ENCODE measurements at regions not wholly inside any gene's neighbourhood (a gene's known extent, or its start where the extent isn't known, plus 50 kb on each side); places are given as distances from the start of the nearest gene placed in this dataset.

DNA sequence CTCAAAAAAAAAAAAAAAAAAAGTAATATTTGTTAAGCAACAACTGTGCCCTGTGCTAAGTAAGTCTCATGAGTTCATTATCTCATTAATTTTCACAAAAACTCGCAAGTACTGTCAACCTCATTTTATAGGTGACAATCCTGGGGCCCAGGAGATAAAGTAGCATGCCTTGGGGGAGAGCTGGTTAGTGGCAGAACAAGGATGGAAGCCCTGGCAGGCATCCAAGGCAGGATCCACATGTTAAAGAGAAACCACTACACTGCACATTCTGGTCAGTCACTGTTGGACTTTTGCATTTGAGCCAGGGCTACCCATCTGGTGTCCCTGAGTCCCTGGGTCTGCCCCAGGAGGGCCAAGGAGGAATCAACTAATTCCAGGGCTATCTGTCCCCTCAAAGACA lies 54.6 kb downstream of the ZFP36L2 start:
- in situ Hi-C loops (cut with MboI) (no loop called here), intact Hi-C loops (cut with micrococcal nuclease; ENCODE audit: unreplicated experiment) (no loop called here)
- POLR2A ChIA-PET = interaction anchor here (0.9 to 1.3 kb wide), 2 partner anchors 46 to 56 kb away, joined by 3 to 5 read pairs; no protein-coding TSS in a partner anchor
- Histone ChIP-seq H3K36me3 (ENCODE audit: control insufficient read depth in 2 of 2, insufficient read depth in 2 of 2, low read length in 1 of 2) (no peaks in the 10 kb centered on the region), H3K79me2 (ENCODE audit: control insufficient read depth, insufficient read depth, low read length) (no peaks in the 10 kb centered on the region), H2AFZ (ENCODE audit: control insufficient read depth, low read depth, low read length) (no peak overlapping the region), H4K20me1 (ENCODE audit: control insufficient read depth, insufficient read depth) (no peaks in the 10 kb centered on the region), H3K4me3 (no peak overlapping the region), H3K4me1 (ENCODE audit: control insufficient read depth, insufficient read depth, low read length) (peaks cover 39% of the 10 kb centered on the region), H3K27ac (ENCODE audit: control insufficient read depth, insufficient read depth) (no peak overlapping the region), H3K27me3 (replicated peaks in 1 of 2; ENCODE audit: control insufficient read depth in 2 of 2, insufficient read depth in 2 of 2, low read length in 1 of 2) (no peaks in the 10 kb centered on the region; a peak in 1 of 4 replicates), H3K9ac (ENCODE audit: control insufficient read depth, insufficient read depth, low read length) (no peak overlapping the region), H3K4me2 (ENCODE audit: control insufficient read depth, insufficient read depth) (no peak overlapping the region), H3K9me3 (replicated peaks; ENCODE audit: control insufficient read depth, insufficient read depth, low read length) (no peaks in the 10 kb centered on the region)
- ATAC-seq = no peak
- SMC1A ChIA-PET (ENCODE audit: uncharacterized antibody, unreplicated experiment) = interaction anchor here (0.7 to 10.8 kb wide), 4 partner anchors 42 to 312 kb away, joined by 3 to 147 read pairs (median 24); partner anchors contain the start of gene ZFP36L2
- no peak for DNase-seq (ENCODE audit: low read depth, low spot score)
- TF ChIP-seq NR2C1 (IDR thresholded peaks at IDR 0.05) (no peak), RBBP5 (conservative IDR thresholded peaks at IDR 0.05) (no peak), CHD1 (IDR thresholded peaks at IDR 0.05; ENCODE audit: low read depth, low read length) (no peak), SMC3 (IDR thresholded peaks at IDR 0.05; ENCODE audit: borderline replicate concordance, low read length) (no peak), LARP7 (IDR thresholded peaks at IDR 0.05) (no peak), RAD51 (IDR thresholded peaks at IDR 0.05) (no peak), ZNF274 (IDR thresholded peaks at IDR 0.05; ENCODE audit: insufficient read depth, insufficient read length) (no peak), ZNF622 (IDR thresholded peaks at IDR 0.05) (no peak), NFYB (IDR thresholded peaks at IDR 0.05; ENCODE audit: insufficient read depth, low read depth, low read length) (no peak), PKNOX1 (IDR thresholded peaks at IDR 0.05) (no peak), MTA2 (IDR thresholded peaks at IDR 0.05; ENCODE audit: low read depth) (no peak)
- BruUV-seq (replicated peaks) = no TSS peak
- WGBS (ENCODE audit: insufficient coverage, insufficient replicate concordance, low lambda C conversion rate, missing lambda C conversion rate) = 91% methylated on average over 1 of the region's 1 CpG
- RAD21 ChIA-PET (ENCODE audit: unreplicated experiment) = interaction anchor here (1.1 to 5.9 kb wide), 3 partner anchors 23 to 56 kb away, joined by 4 to 70 read pairs (median 20); partner anchors contain the start of gene ZFP36L2
- no peak for FAIRE-seq
- CTCF ChIA-PET = interaction anchor here (1.3 to 8.6 kb wide), 5 partner anchors 15 to 57 kb away, joined by 3 to 103 read pairs (median 6); partner anchors contain the start of gene ZFP36L2
